Loucy (cell line): ENCODE measurements at regions not wholly inside any gene's neighbourhood (a gene's known extent, or its start where the extent isn't known, plus 50 kb on each side); places are given as distances from the start of the nearest gene placed in this dataset.

Experiments
- H2AFZ ChIP-seq: fragments of 200-600 bp; sonication (generic); 2 replicates; pipeline ENCODE4 v1.6.0; 2016; ENCODE audit warnings: antibody characterized with exemption, mild to moderate bottlenecking, low read length, moderate library complexity
- H3F3A ChIP-seq: fragments of 200-600 bp; 2 replicates; pipeline ENCODE4 v1.6.0; 2016; ENCODE audit warnings: antibody characterized with exemption, low read depth, mild to moderate bottlenecking
- H3K27me3 ChIP-seq: fragments of 200-600 bp; sonication (generic); 2 replicates; pipeline ENCODE4 v1.6.1; 2014; ENCODE audit warnings: low read length, mild to moderate bottlenecking; ENCODE audit not compliant: insufficient read depth, poor library complexity, severe bottlenecking
- H3K36me3 ChIP-seq: fragments of 200-600 bp; sonication (generic); 2 replicates; pipeline ENCODE4 v1.6.1; 2016; ENCODE audit warnings: low read length; ENCODE audit not compliant: insufficient read depth
- H3K4me1 ChIP-seq: fragments of 200-600 bp; sonication (generic); 2 replicates; pipeline ENCODE4 v1.5.1; 2014; ENCODE audit warnings: low read length, mild to moderate bottlenecking; ENCODE audit not compliant: insufficient read depth, poor library complexity, severe bottlenecking
- H3K4me2 ChIP-seq: fragments of 200-600 bp; sonication (generic); 2 replicates; pipeline ENCODE4 v1.6.0; 2014; ENCODE audit warnings: antibody characterized with exemption, low read length, low read depth, mild to moderate bottlenecking; ENCODE audit not compliant: poor library complexity, severe bottlenecking
- H3K4me3 ChIP-seq: fragments of 200-600 bp; sonication (generic); 2 replicates; pipeline ENCODE4 v1.5.1; 2014; ENCODE audit warnings: low read length, mild to moderate bottlenecking, mixed read lengths; ENCODE audit not compliant: poor library complexity, severe bottlenecking
- H3K79me2 ChIP-seq: fragments of 200-600 bp; sonication (generic); 2 replicates; pipeline ENCODE4 v1.6.1; 2014; ENCODE audit warnings: low read length; ENCODE audit not compliant: insufficient read depth
- H3K9ac ChIP-seq: fragments of 200-600 bp; sonication (generic); 2 replicates; pipeline ENCODE4 v1.6.0; 2014; ENCODE audit warnings: mild to moderate bottlenecking, low read depth, low read length, moderate library complexity; ENCODE audit not compliant: poor library complexity, severe bottlenecking
- H3K9me2 ChIP-seq: fragments of 200-600 bp; sonication (generic); replicated peaks from 2 replicates; pipeline ENCODE4 v1.6.1; 2016; ENCODE audit warnings: low read depth, low read length, mixed read lengths
- H3K9me3 ChIP-seq: fragments of 200-600 bp; sonication (generic); 2 replicates; pipeline ENCODE4 v1.6.1; 2014; ENCODE audit warnings: mild to moderate bottlenecking, antibody characterized with exemption, low read length, low read depth; ENCODE audit not compliant: insufficient read depth
- H4K20me1 ChIP-seq: fragments of 200-600 bp; sonication (generic); 2 replicates; pipeline ENCODE4 v1.6.0; 2014; ENCODE audit warnings: antibody characterized with exemption, low read length, mild to moderate bottlenecking; ENCODE audit not compliant: insufficient read depth, poor library complexity, severe bottlenecking
- EZH2phosphoT487 ChIP-seq: fragments of 200-600 bp; IDR thresholded peaks from 2 replicates; pipeline ENCODE4 v1.6.1; 2018; ENCODE audit warnings: antibody characterized with exemption, mild to moderate bottlenecking, moderate library complexity, borderline replicate concordance
- TF ChIP-seq, protein P1 (sequence below): fragments of 200-600 bp; sonication (generic); conservative IDR thresholded peaks from 2 replicates; pipeline ENCODE4 v1.5.1; 2014; ENCODE audit warnings: mild to moderate bottlenecking, antibody characterized with exemption, low read length

GRCh38 chr5:121182788-121183490, 668.7 kb upstream of the FTMT start:
- H3K9me2 ChIP-seq, result no peaks in the 10 kb centered on the region
- no peaks in the 10 kb centered on the region for H3K36me3 ChIP-seq
- no peak overlapping the region for H3K4me3 ChIP-seq
- H3K27me3 ChIP-seq, result no peaks in the 10 kb centered on the region
- no peak overlapping the region for H2AFZ ChIP-seq
- H4K20me1 ChIP-seq, result no peaks in the 10 kb centered on the region
- no peaks in the 10 kb centered on the region for H3K9me3 ChIP-seq
- H3K79me2 ChIP-seq, result no peaks in the 10 kb centered on the region
- H3K4me1 ChIP-seq, result no peaks in the 10 kb centered on the region
- no peaks in the 10 kb centered on the region for H3F3A ChIP-seq
- no peak overlapping the region for H3K9ac ChIP-seq
- H3K4me2 ChIP-seq, result no peak overlapping the region
- TF ChIP-seq, protein P1, sequence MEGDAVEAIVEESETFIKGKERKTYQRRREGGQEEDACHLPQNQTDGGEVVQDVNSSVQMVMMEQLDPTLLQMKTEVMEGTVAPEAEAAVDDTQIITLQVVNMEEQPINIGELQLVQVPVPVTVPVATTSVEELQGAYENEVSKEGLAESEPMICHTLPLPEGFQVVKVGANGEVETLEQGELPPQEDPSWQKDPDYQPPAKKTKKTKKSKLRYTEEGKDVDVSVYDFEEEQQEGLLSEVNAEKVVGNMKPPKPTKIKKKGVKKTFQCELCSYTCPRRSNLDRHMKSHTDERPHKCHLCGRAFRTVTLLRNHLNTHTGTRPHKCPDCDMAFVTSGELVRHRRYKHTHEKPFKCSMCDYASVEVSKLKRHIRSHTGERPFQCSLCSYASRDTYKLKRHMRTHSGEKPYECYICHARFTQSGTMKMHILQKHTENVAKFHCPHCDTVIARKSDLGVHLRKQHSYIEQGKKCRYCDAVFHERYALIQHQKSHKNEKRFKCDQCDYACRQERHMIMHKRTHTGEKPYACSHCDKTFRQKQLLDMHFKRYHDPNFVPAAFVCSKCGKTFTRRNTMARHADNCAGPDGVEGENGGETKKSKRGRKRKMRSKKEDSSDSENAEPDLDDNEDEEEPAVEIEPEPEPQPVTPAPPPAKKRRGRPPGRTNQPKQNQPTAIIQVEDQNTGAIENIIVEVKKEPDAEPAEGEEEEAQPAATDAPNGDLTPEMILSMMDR, result no peak
- TF ChIP-seq EZH2phosphoT487, result no peak

DNA sequence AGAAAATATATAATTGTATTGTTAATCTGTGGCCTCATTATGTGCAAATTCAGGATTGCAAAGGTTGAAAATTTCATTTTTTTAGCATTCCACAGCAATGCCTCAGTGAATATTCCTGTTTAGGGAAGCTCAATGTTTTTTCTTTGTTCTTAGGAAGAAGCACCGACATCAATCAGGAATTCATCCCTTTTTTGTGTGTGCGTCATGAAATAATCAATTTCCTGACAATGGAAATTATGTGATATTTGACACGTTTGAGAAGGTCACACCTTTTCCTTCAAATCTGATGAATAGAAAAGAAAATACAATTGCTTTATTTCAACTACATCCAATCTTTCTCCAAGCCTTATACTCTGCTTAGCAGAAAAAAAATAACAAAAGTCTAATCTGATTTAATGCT, 662.8 kb upstream of the FTMT start:
- H3K79me2 ChIP-seq, result no peaks in the 10 kb centered on the region
- no peak overlapping the region for H3K9ac ChIP-seq
- H3F3A ChIP-seq, result no peaks in the 10 kb centered on the region
- H3K4me1 ChIP-seq, result no peaks in the 10 kb centered on the region
- TF ChIP-seq, protein P1, result no peak
- TF ChIP-seq EZH2phosphoT487, result no peak
- H3K9me3 ChIP-seq, result no peaks in the 10 kb centered on the region
- H3K36me3 ChIP-seq, result no peaks in the 10 kb centered on the region
- H3K9me2 ChIP-seq, result no peaks in the 10 kb centered on the region
- H3K27me3 ChIP-seq, result no peaks in the 10 kb centered on the region
- H2AFZ ChIP-seq, result no peak overlapping the region
- no peak overlapping the region for H3K4me3 ChIP-seq
- H4K20me1 ChIP-seq, result no peaks in the 10 kb centered on the region
- H3K4me2 ChIP-seq, result no peak overlapping the region

GRCh38 chr5:121189342-121190305, 662.1 kb upstream of the FTMT start:
- no peaks in the 10 kb centered on the region for H3K79me2 ChIP-seq
- H3K9me2 ChIP-seq, result no peaks in the 10 kb centered on the region

More at GRCh38 chr5:121189342-121190305, 662.1 kb upstream of the FTMT start:
- Histone ChIP-seq H3K4me3 (no peak overlapping the region), H3F3A (no peaks in the 10 kb centered on the region), H4K20me1 (no peaks in the 10 kb centered on the region), H2AFZ (no peak overlapping the region), H3K4me2 (no peak overlapping the region), H3K9ac (no peak overlapping the region), H3K36me3 (no peaks in the 10 kb centered on the region), H3K27me3 (no peaks in the 10 kb centered on the region), H3K4me1 (no peaks in the 10 kb centered on the region), H3K9me3 (no peaks in the 10 kb centered on the region)
- TF ChIP-seq, protein P1, result no peak
- no peak for TF ChIP-seq EZH2phosphoT487
